GM23338 (cell line): ENCODE measurements at regions not wholly inside any gene's neighbourhood (a gene's known extent, or its start where the extent isn't known, plus 50 kb on each side); places are given as distances from the start of the nearest gene placed in this dataset.

ENCODE experiments used
- ATAC-seq: fragments of 200-7000 bp; cut with Tn5 transposase; 3 replicates; pipeline ENCODE4 v1.9.1; 2020
- DNase-seq: peaks from one replicate; pipeline ENCODE4 v3.0.0-alpha.2; 2015; ENCODE audit warnings: low spot score
- H2AFZ ChIP-seq: fragments of 200-600 bp; sonication (generic); 2 replicates; pipeline ENCODE4 v1.8.0; 2016; ENCODE audit warnings: antibody characterized with exemption, mild to moderate bottlenecking, moderate library complexity
- H3F3A ChIP-seq: fragments of 200-600 bp; sonication (generic); replicated peaks from 2 replicates; pipeline ENCODE4 v1.8.0; 2017; ENCODE audit warnings: antibody characterized with exemption, mixed run types, low read depth
- H3K27ac ChIP-seq: fragments of 200-600 bp; sonication (generic); 2 replicates; pipeline ENCODE4 v1.6.1; 2016; ENCODE audit warnings: low read depth
- H3K27me3 ChIP-seq: fragments of 200-600 bp; sonication (generic); 2 replicates; pipeline ENCODE4 v1.8.0; 2016; ENCODE audit warnings: mild to moderate bottlenecking, mixed run types, moderate library complexity; ENCODE audit not compliant: insufficient read depth
- H3K36me3 ChIP-seq: fragments of 200-600 bp; sonication (generic); 2 replicates; pipeline ENCODE4 v1.8.0; 2016; ENCODE audit warnings: mild to moderate bottlenecking; ENCODE audit not compliant: insufficient read depth
- H3K4me1 ChIP-seq: fragments of 200-600 bp; sonication (generic); 2 replicates; pipeline ENCODE4 v1.8.0; 2016; ENCODE audit warnings: mild to moderate bottlenecking, moderate library complexity; ENCODE audit not compliant: insufficient read depth
- H3K4me2 ChIP-seq: fragments of 200-600 bp; sonication (generic); 2 replicates; pipeline ENCODE4 v1.7.1; 2017; ENCODE audit warnings: mixed run types
- H3K4me3 ChIP-seq: fragments of 200-600 bp; sonication (generic); 2 replicates; pipeline ENCODE4 v1.6.1; 2016; ENCODE audit warnings: mixed run types
- H3K79me2 ChIP-seq: fragments of 200-600 bp; sonication (generic); replicated peaks from 2 replicates; pipeline ENCODE4 v1.8.0; 2017; ENCODE audit warnings: mild to moderate bottlenecking; ENCODE audit not compliant: insufficient read depth
- H3K9me2 ChIP-seq: fragments of 200-600 bp; sonication (generic); 2 replicates; pipeline ENCODE4 v1.8.0; 2017; ENCODE audit not compliant: insufficient read depth
- H4K20me1 ChIP-seq: fragments of 200-600 bp; sonication (generic); replicated peaks from 2 replicates; pipeline ENCODE4 v1.8.0; 2017; ENCODE audit warnings: mild to moderate bottlenecking; ENCODE audit not compliant: insufficient read depth
- H3K27ac Mint-ChIP-seq: 2 replicates; pipeline ENCODE4 v1.8.0; 2020; ENCODE audit warnings: inconsistent platforms, mild to moderate bottlenecking, moderate library complexity, mixed read lengths
- H3K27me3 Mint-ChIP-seq: 3 replicates; pipeline ENCODE4 v1.8.0; 2022; ENCODE audit warnings: low read depth, mild to moderate bottlenecking, moderate library complexity, mixed read lengths, inconsistent platforms; ENCODE audit not compliant: insufficient read depth, poor library complexity
- H3K36me3 Mint-ChIP-seq: 3 replicates; pipeline ENCODE4 v1.8.0; 2021; ENCODE audit warnings: low read depth, mild to moderate bottlenecking, inconsistent platforms, moderate library complexity, mixed read lengths
- H3K4me1 Mint-ChIP-seq: 3 replicates; pipeline ENCODE4 v1.8.0; 2020; ENCODE audit warnings: mild to moderate bottlenecking, inconsistent platforms, mixed read lengths
- H3K4me3 Mint-ChIP-seq: 3 replicates; pipeline ENCODE4 v1.8.0; 2021; ENCODE audit warnings: moderate library complexity, mild to moderate bottlenecking, inconsistent platforms, mixed read lengths
- H3K9me3 Mint-ChIP-seq: 3 replicates; pipeline ENCODE4 v1.8.0; 2020; ENCODE audit warnings: moderate library complexity, mild to moderate bottlenecking, inconsistent platforms, mixed read lengths
- CTCF ChIP-seq, 2 experiments: fragments of 200-600 bp in 1 of 2; sonication (generic) in 1 of 2; conservative IDR thresholded peaks; 2 replicates each; pipeline versions ENCODE4 v1.5.1 to v1.6.1; 2016 to 2017; ENCODE audit warnings: antibody characterized with exemption in 2 of 2, low read depth in 2 of 2, mild to moderate bottlenecking in 2 of 2, moderate library complexity in 1 of 2
- ETS1 ChIP-seq: IDR thresholded peaks from 2 replicates; pipeline ENCODE4 v1.6.1; 2016; ENCODE audit warnings: antibody characterized with exemption
- NANOG ChIP-seq: IDR thresholded peaks from 2 replicates; pipeline ENCODE4 v1.6.1; 2016; ENCODE audit warnings: antibody characterized with exemption, borderline replicate concordance
- POLR2AphosphoS5 ChIP-seq: IDR thresholded peaks from 2 replicates; pipeline ENCODE4 v1.6.1; 2016; ENCODE audit warnings: antibody characterized with exemption, low read depth
- REST ChIP-seq: IDR thresholded peaks from one replicate; pipeline ENCODE4 v1.6.1; 2018; ENCODE audit warnings: antibody characterized with exemption; ENCODE audit not compliant: unreplicated experiment
- STAT1 ChIP-seq: IDR thresholded peaks from one replicate; pipeline ENCODE4 v1.6.1; 2016; ENCODE audit warnings: antibody characterized with exemption; ENCODE audit not compliant: unreplicated experiment
- ZNF114 ChIP-seq: fragments of 250-450 bp; sonication (Bioruptor Pico); IDR thresholded peaks from 2 replicates; pipeline ENCODE4 v1.5.0; 2020; ENCODE audit warnings: mild to moderate bottlenecking, moderate library complexity
- ZNF462 ChIP-seq: fragments of 250-450 bp; sonication (Bioruptor Pico); IDR thresholded peaks from 2 replicates; pipeline ENCODE4 v1.5.0; 2020; ENCODE audit warnings: mild to moderate bottlenecking, moderate library complexity

- no peak for TF ChIP-seq NANOG
These were observed 252.2 kb downstream of the PLPP3 start (continued) for GRCh38 chr1:56327195-56327594.

- Histone ChIP-seq H3K4me2 (no peak overlapping the region), H3K79me2 (no peaks in the 10 kb centered on the region), H3K9me2 (no peaks in the 10 kb centered on the region; the same call in 1 of the 2 replicates), H3K4me1 (no peaks in the 10 kb centered on the region), H3K36me3 (no peaks in the 10 kb centered on the region), H3K27me3 (no peaks in the 10 kb centered on the region), H2AFZ (no peak overlapping the region), H3K27ac (no peak overlapping the region), H4K20me1 (no peaks in the 10 kb centered on the region), H3K4me3 (no peak overlapping the region), H3F3A (no peaks in the 10 kb centered on the region)
- H3K36me3 Mint-ChIP-seq = no peaks in the 10 kb centered on the region
- DNase-seq (no peak), ATAC-seq (no peak)
- H3K27me3 Mint-ChIP-seq = no peaks in the 10 kb centered on the region
- 0 out of 2 replicates have a peak overlapping the region, but pooled peaks have one; percentile 17 for H3K27ac Mint-ChIP-seq
- TF ChIP-seq ETS1 (no peak), REST (no peak), ZNF114 (CRISPR knock-in tag) (no peak), POLR2AphosphoS5 (no peak), CTCF (conservative IDR thresholded peaks at IDR 0.05; ENCODE audit: low read depth in 2 of 2) (no peak)
- H3K9me3 Mint-ChIP-seq = no peaks in the 10 kb centered on the region
- H3K4me3 Mint-ChIP-seq = no peak overlapping the region
- H3K4me1 Mint-ChIP-seq = peaks cover 9% of the 10 kb centered on the region; the same call in 2 of the 3 replicates
These were observed 253.3 kb downstream of the PLPP3 start for GRCh38 chr1:56326056-56326455.

- DNase-seq = no peak
- Histone ChIP-seq H3K4me3 (no peak overlapping the region), H3K27me3 (no peaks in the 10 kb centered on the region), H3F3A (no peaks in the 10 kb centered on the region), H2AFZ (no peak overlapping the region), H3K27ac (no peak overlapping the region), H4K20me1 (no peaks in the 10 kb centered on the region), H3K4me1 (no peaks in the 10 kb centered on the region), H3K9me2 (no peaks in the 10 kb centered on the region; the same call in 1 of the 2 replicates), H3K4me2 (no peak overlapping the region), H3K79me2 (no peaks in the 10 kb centered on the region), H3K36me3 (no peaks in the 10 kb centered on the region)
- Mint-ChIP-seq H3K27me3 (no peaks in the 10 kb centered on the region), H3K4me1 (peaks cover 9% of the 10 kb centered on the region; the same call in 2 of the 3 replicates), H3K9me3 (no peaks in the 10 kb centered on the region), H3K36me3 (no peaks in the 10 kb centered on the region), H3K4me3 (no peak overlapping the region), H3K27ac (no peak overlapping the region)
- ATAC-seq = no peak
- TF ChIP-seq ZNF462 (no peak), STAT1 (no peak)
These were observed 254.9 kb downstream of the PLPP3 start for GRCh38 chr1:56324504-56324903.
